ENCODE measurements at regions not wholly inside any gene's neighbourhood (a gene's known extent, or its start where the extent isn't known, plus 50 kb on each side); places are given as distances from the start of the nearest gene placed in this dataset.

DNA sequence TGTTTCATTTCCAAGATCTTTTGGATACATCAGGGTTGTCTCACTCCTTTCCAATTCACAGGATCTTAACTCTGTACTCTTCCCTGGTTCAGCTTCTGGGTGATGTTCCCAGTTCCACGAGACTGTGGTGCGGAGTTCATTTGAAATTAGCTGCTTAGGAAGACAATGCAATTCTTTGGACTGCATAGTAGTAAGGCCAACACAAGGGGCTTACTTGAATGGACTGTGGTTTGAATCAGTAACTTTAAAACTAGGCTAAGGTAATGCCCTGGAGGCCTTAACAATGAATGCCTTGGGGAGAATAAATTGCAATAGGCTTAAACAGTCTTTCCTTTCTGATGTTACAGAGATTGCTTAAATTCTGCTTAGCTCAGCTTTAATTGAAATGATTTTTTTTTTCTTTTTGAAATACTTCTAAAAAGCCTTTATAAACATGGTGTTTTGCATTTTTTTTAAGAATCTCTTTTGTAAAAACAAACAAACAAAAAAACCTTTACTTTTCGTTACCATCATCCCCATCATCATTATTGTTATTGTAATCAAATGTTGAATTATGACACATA is 133.8 kb upstream of the MEF2C start:
- TF ChIP-seq POLR2AphosphoS5 (IDR thresholded peaks at IDR 0.05) (no peak), POLR2A (IDR thresholded peaks at IDR 0.05) (no peak), EP300 (IDR thresholded peaks at IDR 0.05) (no peak)
- TF ChIP-seq, protein P1, sequence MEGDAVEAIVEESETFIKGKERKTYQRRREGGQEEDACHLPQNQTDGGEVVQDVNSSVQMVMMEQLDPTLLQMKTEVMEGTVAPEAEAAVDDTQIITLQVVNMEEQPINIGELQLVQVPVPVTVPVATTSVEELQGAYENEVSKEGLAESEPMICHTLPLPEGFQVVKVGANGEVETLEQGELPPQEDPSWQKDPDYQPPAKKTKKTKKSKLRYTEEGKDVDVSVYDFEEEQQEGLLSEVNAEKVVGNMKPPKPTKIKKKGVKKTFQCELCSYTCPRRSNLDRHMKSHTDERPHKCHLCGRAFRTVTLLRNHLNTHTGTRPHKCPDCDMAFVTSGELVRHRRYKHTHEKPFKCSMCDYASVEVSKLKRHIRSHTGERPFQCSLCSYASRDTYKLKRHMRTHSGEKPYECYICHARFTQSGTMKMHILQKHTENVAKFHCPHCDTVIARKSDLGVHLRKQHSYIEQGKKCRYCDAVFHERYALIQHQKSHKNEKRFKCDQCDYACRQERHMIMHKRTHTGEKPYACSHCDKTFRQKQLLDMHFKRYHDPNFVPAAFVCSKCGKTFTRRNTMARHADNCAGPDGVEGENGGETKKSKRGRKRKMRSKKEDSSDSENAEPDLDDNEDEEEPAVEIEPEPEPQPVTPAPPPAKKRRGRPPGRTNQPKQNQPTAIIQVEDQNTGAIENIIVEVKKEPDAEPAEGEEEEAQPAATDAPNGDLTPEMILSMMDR (IDR thresholded peaks at IDR 0.05), result no peak
